GM18498 (cell line): ENCODE measurements at regions not wholly inside any gene's neighbourhood (a gene's known extent, or its start where the extent isn't known, plus 50 kb on each side); places are given as distances from the start of the nearest gene placed in this dataset.
"Not testable (repeated sequence)": the region's sequence is repeated elsewhere in the genome, so short reads cannot be mapped to it uniquely, and the experiment has no call there.

Source experiments
- ATAC-seq: cut with Tn5 transposase; IDR thresholded peaks from one replicate; pipeline ENCODE4 v1.9.1; 2021; ENCODE audit warnings: mild to moderate bottlenecking, moderate library complexity; ENCODE audit not compliant: unreplicated experiment

- not testable (repeated sequence) for ATAC-seq
These were observed 172.2 kb upstream of the KCTD7 start for GRCh38 chr7:66456431-66456830.

DNA sequence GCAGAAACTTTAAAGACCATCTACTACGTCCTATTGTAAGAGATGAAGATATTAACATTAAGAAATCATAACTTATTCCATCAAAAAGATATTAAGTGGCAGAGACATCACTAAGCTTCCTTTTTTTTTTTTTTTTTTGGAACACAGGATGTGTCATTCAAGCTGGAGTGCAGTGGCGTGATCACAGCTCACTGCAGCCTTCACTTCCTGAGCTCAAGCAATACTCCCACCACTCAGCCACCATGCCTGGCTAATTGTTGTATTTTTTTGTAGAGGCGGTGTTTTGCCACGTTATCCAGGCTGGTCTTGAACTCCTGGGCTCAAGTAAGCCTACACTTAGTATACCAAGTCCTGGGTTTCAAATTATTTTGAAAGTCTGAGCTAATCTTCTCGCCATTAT, 169.7 kb upstream of the KCTD7 start:
- not testable (repeated sequence) for ATAC-seq

- ATAC-seq: not testable (repeated sequence)
These were observed 168.8 kb upstream of the KCTD7 start for GRCh38 chr7:66459783-66460413.

- no peak for ATAC-seq
These were observed 167.7 kb upstream of the KCTD7 start for GRCh38 chr7:66460921-66461361.

- ATAC-seq: not testable (repeated sequence)
These were observed 167.3 kb upstream of the KCTD7 start for GRCh38 chr7:66461397-66461796.

- not testable (repeated sequence) for ATAC-seq
These were observed 165.8 kb upstream of the KCTD7 start for GRCh38 chr7:66462831-66463230.

- no peak for ATAC-seq
These were observed 164.6 kb upstream of the KCTD7 start for GRCh38 chr7:66464059-66464458.

GRCh38 chr7:66466081-66466600, 162.5 kb upstream of the KCTD7 start:
- ATAC-seq: no peak

- no peak for ATAC-seq
These were observed 160.8 kb upstream of the KCTD7 start for GRCh38 chr7:66467887-66468286.

GRCh38 chr7:66473064-66473463, 155.6 kb upstream of the KCTD7 start:
- ATAC-seq: not testable (repeated sequence)

- ATAC-seq: no peak
These were observed 154.2 kb upstream of the KCTD7 start for GRCh38 chr7:66474441-66474840.

- ATAC-seq: not testable (repeated sequence)
These were observed 152.6 kb upstream of the KCTD7 start for GRCh38 chr7:66476056-66476455.

- ATAC-seq: not testable (repeated sequence)
These were observed 150.8 kb upstream of the KCTD7 start for GRCh38 chr7:66477822-66478397.

DNA sequence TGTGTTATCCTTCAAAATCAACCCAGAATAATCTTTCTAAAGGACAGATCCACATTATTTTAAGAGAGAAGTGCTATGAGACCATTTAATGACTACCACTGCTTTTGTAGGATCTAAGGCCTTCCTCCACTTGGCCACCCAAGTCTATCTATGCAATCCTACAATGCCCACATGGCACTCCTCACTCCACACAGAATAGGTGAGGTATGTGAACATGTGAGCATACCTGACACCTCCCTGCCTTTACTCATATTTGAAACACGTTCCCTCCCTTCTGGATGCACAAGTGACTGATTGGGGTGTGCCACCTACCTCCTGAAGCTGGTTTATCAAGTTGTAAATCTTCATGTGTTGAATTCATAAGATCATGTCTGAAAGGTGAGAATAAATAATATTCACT, 147.5 kb upstream of the KCTD7 start:
- ATAC-seq: not testable (repeated sequence)

DNA sequence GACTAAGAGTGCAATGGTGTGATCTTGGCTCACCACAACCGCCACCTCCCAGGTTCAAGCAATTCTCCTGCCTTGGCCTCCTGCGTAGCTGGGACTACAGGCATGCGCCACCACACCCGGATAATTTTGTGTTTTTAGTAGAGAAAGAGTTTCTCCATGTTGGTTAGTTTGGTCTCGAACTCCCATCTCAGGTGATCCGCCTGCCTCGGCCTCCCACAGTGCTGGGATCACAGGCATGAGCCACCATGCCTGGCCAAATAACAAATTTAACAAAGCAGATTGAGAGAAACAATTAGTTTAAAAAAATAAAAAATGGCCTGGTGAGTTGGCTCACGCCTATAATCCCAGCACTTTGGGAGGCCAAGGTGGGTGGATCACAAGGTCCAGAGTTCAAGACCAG, 139.6 kb upstream of the KCTD7 start:
- ATAC-seq: not testable (repeated sequence)

DNA sequence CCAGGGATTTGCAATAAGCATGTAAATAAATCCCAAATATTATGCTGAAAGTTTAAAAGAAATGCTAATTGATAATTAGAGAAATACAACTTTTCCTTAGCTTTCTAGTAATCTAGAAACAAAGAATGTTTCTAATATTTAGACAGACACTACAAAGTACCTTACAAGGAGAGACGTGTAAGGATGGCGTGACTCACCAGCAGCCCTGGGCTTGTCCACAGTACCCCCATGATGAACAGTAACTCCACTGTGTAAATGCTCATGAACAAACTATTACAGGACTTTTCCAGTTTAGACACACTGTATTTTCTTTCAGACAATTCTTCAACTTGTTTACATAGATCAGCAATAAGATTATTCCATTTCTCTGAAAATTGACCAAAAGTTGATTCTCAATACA, 138.9 kb upstream of the KCTD7 start:
- not testable (repeated sequence) for ATAC-seq

DNA sequence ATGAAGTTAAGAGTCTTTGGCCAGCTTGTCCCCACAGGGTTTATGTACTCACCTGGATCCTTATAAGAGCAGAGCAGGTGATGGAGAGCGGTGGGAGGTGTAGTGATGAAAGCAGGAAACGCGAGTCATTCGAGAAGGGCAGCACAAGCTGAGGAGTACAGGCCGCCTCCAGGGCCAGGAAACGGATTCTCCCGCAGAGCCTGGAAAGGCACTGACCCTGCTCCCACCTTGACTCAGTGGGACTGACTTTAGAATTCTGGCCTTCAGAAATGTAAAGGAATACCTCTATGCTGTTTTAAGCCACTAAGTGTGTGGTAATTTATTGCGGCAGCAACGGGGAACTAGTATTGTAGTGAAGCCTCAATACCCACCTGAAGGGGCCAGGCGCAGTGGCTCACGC, 137.7 kb upstream of the KCTD7 start:
- not testable (repeated sequence) for ATAC-seq

GRCh38 chr7:66492405-66492804, 136.3 kb upstream of the KCTD7 start:
- ATAC-seq: not testable (repeated sequence)

GRCh38 chr7:66493235-66494205, 135.2 kb upstream of the KCTD7 start:
- ATAC-seq: peak; percentile 99

DNA sequence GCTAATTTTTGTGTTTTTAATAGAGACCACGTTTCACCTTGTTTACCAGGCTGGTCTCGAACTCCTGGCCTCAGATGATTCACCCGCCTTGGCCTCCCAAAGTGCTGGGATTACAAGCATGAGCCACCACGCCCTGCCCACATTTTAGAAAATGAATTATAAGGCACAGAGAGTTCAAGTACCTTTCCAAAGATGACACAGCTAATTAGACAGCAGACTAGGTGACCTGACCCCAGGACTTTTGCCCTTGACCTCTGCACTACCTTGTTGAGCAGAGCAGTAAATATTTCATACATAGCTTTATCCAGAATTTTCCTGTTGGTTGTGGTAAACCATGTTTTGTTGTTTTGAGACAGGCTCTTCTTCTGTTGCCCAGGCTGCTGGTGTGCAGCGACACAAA, 131.3 kb upstream of the KCTD7 start:
- ATAC-seq: no peak

DNA sequence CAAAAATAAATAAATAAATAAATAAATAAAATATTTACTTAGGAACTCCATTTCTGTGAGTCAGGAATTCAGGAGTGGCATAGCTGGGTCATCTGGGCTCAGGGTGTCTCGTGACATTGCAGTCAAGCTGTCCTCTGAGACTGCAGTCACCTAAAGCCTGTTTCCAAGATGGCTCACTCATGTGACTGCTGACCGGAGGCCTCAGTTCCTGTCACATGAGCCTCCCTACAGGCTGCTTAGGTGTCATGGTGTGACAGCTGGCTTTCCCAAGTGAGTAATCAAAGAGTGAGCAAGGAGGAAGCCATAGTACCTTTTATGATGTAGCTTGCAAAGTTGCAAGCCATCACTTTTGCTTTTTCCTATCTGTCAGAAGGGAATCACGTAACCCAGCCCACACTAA, 128.6 kb upstream of the KCTD7 start:
- ATAC-seq: no peak
